Bronchial epithelial cell (primary cell): ENCODE measurements at regions not wholly inside any gene's neighbourhood (a gene's known extent, or its start where the extent isn't known, plus 50 kb on each side); places are given as distances from the start of the nearest gene placed in this dataset.

Source experiments
- DNase-seq: peaks from one replicate; pipeline ENCODE4 v3.0.0-alpha.2; 2010; ENCODE audit warnings: low read depth
- FAIRE-seq: peaks from 2 replicates; lab custom pipeline; 2011; peaks lifted over from hg19 to GRCh38; lab: Jason Lieb, UNC
- H3K27me3 ChIP-seq: 2 replicates; pipeline ENCODE4 v1.5.1; 2011; ENCODE audit warnings: low read length; ENCODE audit not compliant: control insufficient read depth, insufficient read depth
- H3K36me3 ChIP-seq: 2 replicates; pipeline ENCODE4 v1.5.1; 2011; ENCODE audit warnings: low read length; ENCODE audit not compliant: control insufficient read depth, insufficient read depth
- H3K4me3 ChIP-seq: 2 replicates; pipeline ENCODE4 v1.5.1; 2011; ENCODE audit warnings: mild to moderate bottlenecking, low read depth, low read length, control low read depth
- CTCF ChIP-seq: IDR thresholded peaks from 2 replicates; pipeline ENCODE4 v1.5.1; 2011; ENCODE audit warnings: mild to moderate bottlenecking, moderate library complexity, low read length, control low read depth, inconsistent platforms; ENCODE audit not compliant: insufficient read depth, severe bottlenecking

- Histone ChIP-seq H3K27me3 (no peaks in the 10 kb centered on the region), H3K36me3 (no peaks in the 10 kb centered on the region), H3K4me3 (no peak overlapping the region)
- FAIRE-seq (peak; percentile 88), DNase-seq (no peak)
- TF ChIP-seq CTCF: no peak
Observed at GRCh38 chr1:227453631-227454355, 109.6 kb upstream of the ZNF678 start.

GRCh38 chr1:227451954-227452353 lies 111.4 kb upstream of the ZNF678 start:
- no peaks in the 10 kb centered on the region for H3K27me3 ChIP-seq
- no peak for TF ChIP-seq CTCF
- FAIRE-seq: no peak

GRCh38 chr1:227451057-227451456 lies 112.3 kb upstream of the ZNF678 start:
- Histone ChIP-seq H3K27me3 (no peaks in the 10 kb centered on the region), H3K4me3 (no peak overlapping the region), H3K36me3 (no peaks in the 10 kb centered on the region)
- no peak for DNase-seq
- no peak for FAIRE-seq
- TF ChIP-seq CTCF: no peak

More at GRCh38 chr1:227451954-227452353, 111.4 kb upstream of the ZNF678 start:
- no peak for DNase-seq
- Histone ChIP-seq H3K36me3 (no peaks in the 10 kb centered on the region), H3K4me3 (no peak overlapping the region)

- no peak for FAIRE-seq
- no peak for TF ChIP-seq CTCF
- DNase-seq: no peak
Observed at GRCh38 chr1:227450489-227450888, 112.9 kb upstream of the ZNF678 start.

GRCh38 chr1:227449741-227450441 lies 113.5 kb upstream of the ZNF678 start:
- DNase-seq (no peak), FAIRE-seq (no peak)
- Histone ChIP-seq H3K4me3 (no peak overlapping the region), H3K27me3 (no peaks in the 10 kb centered on the region), H3K36me3 (no peaks in the 10 kb centered on the region)
- TF ChIP-seq CTCF: no peak

More at GRCh38 chr1:227450489-227450888, 112.9 kb upstream of the ZNF678 start:
- no peaks in the 10 kb centered on the region for H3K27me3 ChIP-seq
- H3K36me3 ChIP-seq: no peaks in the 10 kb centered on the region
- H3K4me3 ChIP-seq: no peak overlapping the region
